ENCODE measurements at regions not wholly inside any gene's neighbourhood (a gene's known extent, or its start where the extent isn't known, plus 50 kb on each side); places are given as distances from the start of the nearest gene placed in this dataset.

DNA sequence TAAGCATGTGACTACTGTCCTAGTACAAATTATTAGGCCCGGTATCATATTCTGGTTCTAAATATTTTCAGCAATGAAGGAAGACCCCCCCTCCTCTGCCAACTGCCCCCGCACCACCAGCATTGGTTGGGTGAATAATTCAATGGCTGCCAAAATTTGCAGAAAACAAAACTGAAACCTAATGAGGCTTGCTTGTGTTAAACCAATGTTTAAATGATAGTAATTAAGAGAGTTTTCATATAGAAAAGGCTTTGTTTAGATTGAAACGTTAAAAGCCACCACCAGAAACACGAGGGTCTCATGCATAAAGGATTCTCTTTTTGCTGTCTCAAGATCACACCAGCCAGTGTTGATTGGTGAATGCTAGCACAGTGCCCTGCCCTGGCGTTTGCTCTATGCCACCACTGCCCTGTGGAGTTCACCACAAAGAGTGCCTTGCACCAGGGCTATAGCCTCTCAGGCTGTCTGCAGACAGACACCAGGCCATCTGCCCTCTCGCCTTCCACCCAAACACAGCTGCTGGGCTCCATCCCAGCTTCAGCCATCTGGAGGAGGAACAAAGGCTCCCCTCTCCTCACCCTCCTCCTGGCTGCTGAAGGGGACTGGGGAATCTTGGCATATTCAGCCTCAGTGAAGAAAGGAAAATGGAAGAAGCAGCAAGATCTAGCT lies 200.3 kb upstream of the PFN2 start:
- Histone ChIP-seq H2AFZ (ENCODE audit: low read length) (no peak overlapping the region), H2BK15ac (ENCODE audit: low read depth, low read length) (no peak overlapping the region), H3K27ac (ENCODE audit: insufficient read length, low read depth, low read length) (no peak overlapping the region), H3K4me1 (ENCODE audit: insufficient read depth, low read length) (no peaks in the 10 kb centered on the region; the same call in 1 of the 2 replicates), H4K91ac (ENCODE audit: insufficient read length, low read depth, low read length) (no peak overlapping the region), H4K8ac (replicated peaks; ENCODE audit: insufficient read length, low read depth, low read length) (no peak overlapping the region), H2BK20ac (ENCODE audit: low read depth, low read length, poor library complexity, severe bottlenecking) (no peak overlapping the region), H3K23me2 (ENCODE audit: insufficient read length, low read depth, low read length, poor library complexity, severe bottlenecking) (no peaks in the 10 kb centered on the region), H3K79me2 (ENCODE audit: insufficient read depth, low read length) (no peaks in the 10 kb centered on the region), H4K5ac (ENCODE audit: insufficient read length, low read depth, low read length) (no peak overlapping the region), H3T11ph (ENCODE audit: low read length) (no peak overlapping the region), H3K79me1 (ENCODE audit: insufficient read depth, low read depth, low read length, poor library complexity, severe bottlenecking) (no peaks in the 10 kb centered on the region), H3K4ac (ENCODE audit: low read depth, low read length) (no peak overlapping the region), H4K20me1 (ENCODE audit: control insufficient read depth, insufficient read depth, insufficient read length) (no peaks in the 10 kb centered on the region), H3K27me3 (ENCODE audit: insufficient read depth, low read length) (no peaks in the 10 kb centered on the region), H3K18ac (ENCODE audit: insufficient read length, low read depth, low read length) (no peak overlapping the region), H3K9ac (ENCODE audit: extremely low read depth, insufficient read length, low read length) (no peak overlapping the region), H3K4me2 (ENCODE audit: insufficient read depth, insufficient read length, low read length) (no peak overlapping the region), H3K14ac (ENCODE audit: insufficient read depth, low read length) (no peak overlapping the region), H3K9me3 (ENCODE audit: control insufficient read depth, low read depth, low read length) (no peaks in the 10 kb centered on the region), H3K56ac (ENCODE audit: insufficient read length, low read depth, low read length) (no peak overlapping the region), H3K23ac (ENCODE audit: insufficient read length, low read depth, low read length) (no peak overlapping the region), H2BK5ac (ENCODE audit: insufficient read length, low read length) (no peak overlapping the region), H2AK5ac (ENCODE audit: insufficient read length, low read length) (no peak overlapping the region), H2BK120ac (ENCODE audit: low read depth, low read length, poor library complexity, severe bottlenecking) (no peak overlapping the region), H2BK12ac (ENCODE audit: insufficient read length, low read depth, low read length) (no peak overlapping the region)
- Mint-ChIP-seq H3K27ac (no peak overlapping the region), H3K36me3 (ENCODE audit: insufficient read depth in 1 of 3, low read depth in 3 of 3) (no peaks in the 10 kb centered on the region), H3K4me1 (peaks cover 2% of the 10 kb centered on the region in 2 experiments; a peak in 3 of 4 replicates), H3K4me3 (no peak overlapping the region), H3K9me3 (no peaks in the 10 kb centered on the region), H3K27me3 (ENCODE audit: low read depth) (peaks cover 5% of the 10 kb centered on the region)
- no CpG with 5 or more reads among the region's 6 CpGs for WGBS (ENCODE audit: extremely low coverage, insufficient read length, low lambda C conversion rate)
- TF ChIP-seq CTCF (conservative IDR thresholded peaks at IDR 0.05), result no peak
- no peak for DNase-seq
